ENCODE measurements at regions not wholly inside any gene's neighbourhood (a gene's known extent, or its start where the extent isn't known, plus 50 kb on each side); places are given as distances from the start of the nearest gene placed in this dataset.

DNA sequence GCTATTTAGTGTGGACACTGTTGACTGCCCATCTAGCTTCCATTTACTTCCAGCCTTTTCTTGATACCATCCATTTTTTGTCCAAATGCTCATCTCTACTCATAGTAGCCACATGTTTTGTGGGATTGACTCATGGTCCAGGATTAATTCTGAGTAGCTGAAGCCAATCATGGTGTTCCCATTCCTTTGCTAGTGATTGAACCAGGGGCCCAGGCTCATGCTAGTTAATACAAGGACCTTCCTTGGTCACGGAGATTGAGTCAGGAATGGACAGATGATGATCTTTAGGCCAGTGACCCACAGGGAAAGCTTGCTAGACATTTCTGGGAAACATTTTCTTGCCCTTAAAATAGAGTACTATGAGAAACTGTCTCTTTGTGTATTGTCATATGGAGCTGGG, 272.9 kb upstream of the RIOK2 start:
- Histone ChIP-seq H3K4me1 (no peaks in the 10 kb centered on the region), H3K4me3 (no peak overlapping the region), H3K9me3 (no peaks in the 10 kb centered on the region), H3K36me3 (no peaks in the 10 kb centered on the region), H3K27ac (no peak overlapping the region), H3K27me3 (no peaks in the 10 kb centered on the region)
- intact Hi-C loops (cut with DNase I) = no loop called here
- no peak for DNase-seq (ENCODE audit: extremely low spot score in 2 of 2)
- TF ChIP-seq, protein P1, sequence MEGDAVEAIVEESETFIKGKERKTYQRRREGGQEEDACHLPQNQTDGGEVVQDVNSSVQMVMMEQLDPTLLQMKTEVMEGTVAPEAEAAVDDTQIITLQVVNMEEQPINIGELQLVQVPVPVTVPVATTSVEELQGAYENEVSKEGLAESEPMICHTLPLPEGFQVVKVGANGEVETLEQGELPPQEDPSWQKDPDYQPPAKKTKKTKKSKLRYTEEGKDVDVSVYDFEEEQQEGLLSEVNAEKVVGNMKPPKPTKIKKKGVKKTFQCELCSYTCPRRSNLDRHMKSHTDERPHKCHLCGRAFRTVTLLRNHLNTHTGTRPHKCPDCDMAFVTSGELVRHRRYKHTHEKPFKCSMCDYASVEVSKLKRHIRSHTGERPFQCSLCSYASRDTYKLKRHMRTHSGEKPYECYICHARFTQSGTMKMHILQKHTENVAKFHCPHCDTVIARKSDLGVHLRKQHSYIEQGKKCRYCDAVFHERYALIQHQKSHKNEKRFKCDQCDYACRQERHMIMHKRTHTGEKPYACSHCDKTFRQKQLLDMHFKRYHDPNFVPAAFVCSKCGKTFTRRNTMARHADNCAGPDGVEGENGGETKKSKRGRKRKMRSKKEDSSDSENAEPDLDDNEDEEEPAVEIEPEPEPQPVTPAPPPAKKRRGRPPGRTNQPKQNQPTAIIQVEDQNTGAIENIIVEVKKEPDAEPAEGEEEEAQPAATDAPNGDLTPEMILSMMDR (IDR thresholded peaks at IDR 0.05) = no peak
- TF ChIP-seq POLR2A (IDR thresholded peaks at IDR 0.05) (no peak), POLR2AphosphoS5 (IDR thresholded peaks at IDR 0.05; ENCODE audit: insufficient read depth in 1 of 2, low read depth in 1 of 2) (no peak)

DNA sequence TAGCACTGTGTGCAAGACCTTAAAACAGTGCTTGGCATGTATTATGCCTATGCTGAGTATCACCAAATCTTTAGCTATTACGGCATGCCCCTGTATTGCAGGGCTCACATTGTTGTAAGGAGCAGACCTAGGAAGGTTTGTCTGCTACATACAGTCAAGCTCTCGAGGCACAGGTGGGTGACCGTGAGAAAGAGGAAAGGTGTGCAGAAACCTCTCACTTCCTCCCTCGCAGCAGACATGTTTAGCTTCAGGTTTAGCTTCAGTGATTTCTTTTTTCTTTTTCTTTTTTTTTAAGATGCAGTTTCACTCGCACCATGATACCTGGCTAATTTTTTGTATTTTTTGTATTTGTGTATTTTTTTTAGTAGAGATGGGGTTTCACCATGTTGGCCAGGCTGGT, 275.8 kb upstream of the RIOK2 start:
- H3K4me1 ChIP-seq = no peaks in the 10 kb centered on the region
- intact Hi-C loops (cut with DNase I) = no loop called here
- DNase-seq (ENCODE audit: extremely low spot score in 2 of 2) = no peak
- H3K4me3 ChIP-seq = no peak overlapping the region
- no peaks in the 10 kb centered on the region for H3K9me3 ChIP-seq
- H3K27me3 ChIP-seq = no peaks in the 10 kb centered on the region
- no peak for TF ChIP-seq POLR2AphosphoS5 (IDR thresholded peaks at IDR 0.05; ENCODE audit: insufficient read depth in 1 of 2, low read depth in 1 of 2)
- TF ChIP-seq, protein P1 (IDR thresholded peaks at IDR 0.05) = no peak
- no peak for TF ChIP-seq POLR2A (IDR thresholded peaks at IDR 0.05)
- H3K36me3 ChIP-seq = no peaks in the 10 kb centered on the region
- H3K27ac ChIP-seq = no peak overlapping the region

DNA sequence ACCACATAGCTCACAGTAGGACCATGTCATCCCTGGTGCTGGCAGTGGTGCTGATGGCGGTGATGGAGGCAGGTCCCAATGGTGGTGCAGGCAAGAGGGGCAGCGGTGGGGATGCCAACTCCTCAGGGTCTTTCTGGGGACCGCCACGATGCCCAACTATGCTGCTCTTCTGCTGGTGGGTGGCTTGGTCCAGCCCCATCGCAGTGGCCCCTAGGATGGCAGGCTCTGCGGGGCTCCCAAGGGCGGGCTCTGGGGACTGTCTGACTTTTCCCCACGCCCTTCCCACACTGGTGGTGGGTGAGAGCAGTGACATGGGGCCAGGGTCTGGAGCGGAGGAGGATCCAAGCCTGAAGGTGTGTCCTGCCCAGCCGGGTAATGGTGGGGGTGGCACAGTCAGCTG, 288.9 kb upstream of the RIOK2 start:
- TF ChIP-seq POLR2AphosphoS5 (IDR thresholded peaks at IDR 0.05; ENCODE audit: insufficient read depth in 1 of 2, low read depth in 1 of 2) (no peak), POLR2A (IDR thresholded peaks at IDR 0.05) (no peak)
- TF ChIP-seq, protein P1 (IDR thresholded peaks at IDR 0.05) = no peak
- H3K27me3 ChIP-seq = no peaks in the 10 kb centered on the region
- H3K4me1 ChIP-seq = no peaks in the 10 kb centered on the region
- intact Hi-C loops (cut with DNase I) = no loop called here
- no peak overlapping the region for H3K27ac ChIP-seq
- no peaks in the 10 kb centered on the region for H3K9me3 ChIP-seq
- no peaks in the 10 kb centered on the region for H3K36me3 ChIP-seq
- H3K4me3 ChIP-seq = no peak overlapping the region
- no peak for DNase-seq (ENCODE audit: extremely low spot score in 2 of 2)

DNA sequence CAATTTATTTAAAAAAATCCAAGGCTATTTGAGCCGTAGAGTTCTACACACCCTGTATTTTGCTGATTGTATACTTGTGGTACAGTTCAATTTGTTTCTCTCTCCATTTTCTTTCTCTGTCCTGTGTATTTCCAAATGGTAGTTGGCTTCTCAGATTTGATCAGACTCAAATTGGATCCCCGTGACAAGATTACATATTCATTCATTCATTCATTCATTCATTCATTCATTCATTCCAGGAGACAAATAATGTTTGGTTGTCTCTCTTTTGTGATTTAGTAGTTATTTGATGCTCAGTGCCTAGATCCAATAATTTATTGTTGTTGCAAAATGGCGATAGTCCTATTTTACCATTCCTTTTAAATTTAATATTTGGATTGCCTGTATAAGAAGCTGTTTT, 292.8 kb upstream of the RIOK2 start:
- no peak overlapping the region for H3K27ac ChIP-seq
- H3K4me3 ChIP-seq = no peak overlapping the region
- no peaks in the 10 kb centered on the region for H3K4me1 ChIP-seq
- no peaks in the 10 kb centered on the region for H3K36me3 ChIP-seq
- TF ChIP-seq, protein P1 (IDR thresholded peaks at IDR 0.05) = no peak
- TF ChIP-seq POLR2A (IDR thresholded peaks at IDR 0.05) (no peak), POLR2AphosphoS5 (IDR thresholded peaks at IDR 0.05; ENCODE audit: insufficient read depth in 1 of 2, low read depth in 1 of 2) (no peak)
- no peak for DNase-seq (ENCODE audit: extremely low spot score in 2 of 2)
- intact Hi-C loops (cut with DNase I) = no loop called here
- no peaks in the 10 kb centered on the region for H3K9me3 ChIP-seq
- no peaks in the 10 kb centered on the region for H3K27me3 ChIP-seq

DNA sequence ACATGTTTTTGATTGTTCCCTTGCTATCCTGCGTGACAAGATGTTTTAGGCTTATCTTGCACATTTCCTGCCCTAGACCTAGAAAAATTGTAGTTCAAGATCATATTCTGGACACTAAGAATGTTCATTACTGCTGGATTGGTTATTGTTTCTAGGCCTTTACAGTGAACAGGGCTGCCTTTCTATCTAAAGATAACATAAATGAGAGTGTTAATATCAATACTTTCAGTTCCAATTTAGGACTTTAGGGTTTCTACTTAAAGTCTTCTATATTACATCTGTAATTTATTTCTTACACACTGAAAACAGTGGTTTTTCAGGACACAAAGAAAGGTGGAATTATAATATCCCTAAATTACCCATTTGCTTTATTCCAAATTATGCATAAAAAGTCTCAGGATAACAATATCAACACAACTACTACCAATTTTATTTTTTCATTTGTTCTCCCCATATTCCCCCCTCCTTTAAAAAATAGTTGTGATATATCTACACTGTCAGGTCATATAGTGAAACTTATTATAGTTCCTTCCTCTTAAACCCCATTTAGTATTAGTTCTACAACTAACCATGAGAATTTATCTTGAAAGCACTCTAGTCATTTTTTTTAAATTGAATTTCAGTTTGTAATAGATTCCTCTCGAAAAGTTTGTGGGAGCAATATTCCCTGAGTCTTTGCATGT, 293.9 kb upstream of the RIOK2 start:
- H3K9me3 ChIP-seq = no peaks in the 10 kb centered on the region
- H3K27me3 ChIP-seq = no peaks in the 10 kb centered on the region
- no peak overlapping the region for H3K27ac ChIP-seq
- no peaks in the 10 kb centered on the region for H3K36me3 ChIP-seq
- intact Hi-C loops (cut with DNase I) = no loop called here
- H3K4me1 ChIP-seq = no peaks in the 10 kb centered on the region
- DNase-seq (ENCODE audit: extremely low spot score in 2 of 2) = no peak
- TF ChIP-seq POLR2AphosphoS5 (IDR thresholded peaks at IDR 0.05; ENCODE audit: insufficient read depth in 1 of 2, low read depth in 1 of 2) (no peak), POLR2A (IDR thresholded peaks at IDR 0.05) (no peak)
- TF ChIP-seq, protein P1 (IDR thresholded peaks at IDR 0.05) = no peak
- H3K4me3 ChIP-seq = no peak overlapping the region
